OCI-LY3 (cell line): ENCODE measurements at regions not wholly inside any gene's neighbourhood (a gene's known extent, or its start where the extent isn't known, plus 50 kb on each side); places are given as distances from the start of the nearest gene placed in this dataset.
A peak's percentile ranks its signal among the peaks of the same experiment; 100 is the strongest.

Experiments
- H2AFZ ChIP-seq: fragments of 200-600, 300-600 bp; shearing (Covaris generic); 2 replicates; pipeline ENCODE4 v1.6.0; 2014; ENCODE audit warnings: antibody characterized with exemption, low read depth, low read length
- H3K27ac ChIP-seq: fragments of 200-600, 300-600 bp; sonication (generic); 2 replicates; pipeline ENCODE4 v1.5.1; 2014; ENCODE audit warnings: mild to moderate bottlenecking, low read length, moderate library complexity, mixed read lengths
- H3K27me3 ChIP-seq: fragments of 200-600, 300-600 bp; sonication (generic); 2 replicates; pipeline ENCODE4 v1.6.1; 2014; ENCODE audit warnings: low read depth, low read length, mixed read lengths
- H3K36me3 ChIP-seq: fragments of 200-600, 300-600 bp; sonication (generic); replicated peaks from 2 replicates; pipeline ENCODE3; 2014; ENCODE audit warnings: low read depth, low read length, mixed read lengths
- H3K4me1 ChIP-seq: fragments of 300-600, 200-600 bp; sonication (generic); 2 replicates; pipeline ENCODE4 v1.6.1; 2014; ENCODE audit warnings: low read length, mixed read lengths
- H3K4me2 ChIP-seq: fragments of 200-600, 300-600 bp; sonication (generic); 2 replicates; pipeline ENCODE4 v1.6.1; 2014; ENCODE audit warnings: low read length, mixed read lengths
- H3K4me3 ChIP-seq: fragments of 300-600, 200-600 bp; sonication (generic); 2 replicates; pipeline ENCODE4 v1.5.1; 2014; ENCODE audit warnings: antibody characterized with exemption, mild to moderate bottlenecking, low read length, moderate library complexity
- H3K79me2 ChIP-seq: fragments of 300-600, 200-600 bp; shearing (Covaris generic); 2 replicates; pipeline ENCODE4 v1.6.1; 2014; ENCODE audit warnings: mild to moderate bottlenecking, low read length, mixed read lengths
- H3K9ac ChIP-seq: fragments of 300-600, 200-600 bp; shearing (Covaris generic); 2 replicates; pipeline ENCODE4 v1.6.0; 2014; ENCODE audit warnings: mild to moderate bottlenecking, low read length, moderate library complexity
- H3K9me3 ChIP-seq: fragments of 200-600, 300-600 bp; shearing (Covaris generic); 2 replicates; pipeline ENCODE4 v1.6.1; 2014; ENCODE audit warnings: low read length, mixed read lengths; ENCODE audit not compliant: insufficient read depth
- H4K20me1 ChIP-seq: fragments of 200-600, 300-600 bp; sonication (generic); 2 replicates; pipeline ENCODE4 v1.6.1; 2016; ENCODE audit warnings: low read length, mixed read lengths; ENCODE audit not compliant: insufficient read depth
- CTCF ChIP-seq: fragments of 200-600, 300-600 bp; sonication (generic); IDR thresholded peaks from 2 replicates; pipeline ENCODE4 v1.5.1; 2014; ENCODE audit warnings: antibody characterized with exemption, low read length, low read depth
- EZH2phosphoT487 ChIP-seq: fragments of 200-600 bp; shearing (Covaris generic); IDR thresholded peaks from 2 replicates; pipeline ENCODE4 v1.6.1; 2018; ENCODE audit warnings: antibody characterized with exemption, mixed run types, low read depth

- H4K20me1 ChIP-seq: no peaks in the 10 kb centered on the region
- no peaks in the 10 kb centered on the region for H3K27me3 ChIP-seq
- H3K27ac ChIP-seq: no peak overlapping the region
- H3K9ac ChIP-seq: no peak overlapping the region
- TF ChIP-seq EZH2phosphoT487: no peak
- TF ChIP-seq CTCF: peak; percentile 13; the same call in 1 of the 2 replicates
- H3K79me2 ChIP-seq: no peaks in the 10 kb centered on the region
- H2AFZ ChIP-seq: no peak overlapping the region
- H3K4me1 ChIP-seq: 0 out of 2 replicates have a peak, but pooled peaks cover 4% of the 10 kb centered on the region
- H3K4me3 ChIP-seq: no peak overlapping the region
- no peaks in the 10 kb centered on the region for H3K9me3 ChIP-seq
- no peaks in the 10 kb centered on the region for H3K36me3 ChIP-seq
- H3K4me2 ChIP-seq: no peak overlapping the region
Measured at GRCh38 chr9:82492274-82492673, 503.7 kb downstream of the SPATA31D1 start.

DNA sequence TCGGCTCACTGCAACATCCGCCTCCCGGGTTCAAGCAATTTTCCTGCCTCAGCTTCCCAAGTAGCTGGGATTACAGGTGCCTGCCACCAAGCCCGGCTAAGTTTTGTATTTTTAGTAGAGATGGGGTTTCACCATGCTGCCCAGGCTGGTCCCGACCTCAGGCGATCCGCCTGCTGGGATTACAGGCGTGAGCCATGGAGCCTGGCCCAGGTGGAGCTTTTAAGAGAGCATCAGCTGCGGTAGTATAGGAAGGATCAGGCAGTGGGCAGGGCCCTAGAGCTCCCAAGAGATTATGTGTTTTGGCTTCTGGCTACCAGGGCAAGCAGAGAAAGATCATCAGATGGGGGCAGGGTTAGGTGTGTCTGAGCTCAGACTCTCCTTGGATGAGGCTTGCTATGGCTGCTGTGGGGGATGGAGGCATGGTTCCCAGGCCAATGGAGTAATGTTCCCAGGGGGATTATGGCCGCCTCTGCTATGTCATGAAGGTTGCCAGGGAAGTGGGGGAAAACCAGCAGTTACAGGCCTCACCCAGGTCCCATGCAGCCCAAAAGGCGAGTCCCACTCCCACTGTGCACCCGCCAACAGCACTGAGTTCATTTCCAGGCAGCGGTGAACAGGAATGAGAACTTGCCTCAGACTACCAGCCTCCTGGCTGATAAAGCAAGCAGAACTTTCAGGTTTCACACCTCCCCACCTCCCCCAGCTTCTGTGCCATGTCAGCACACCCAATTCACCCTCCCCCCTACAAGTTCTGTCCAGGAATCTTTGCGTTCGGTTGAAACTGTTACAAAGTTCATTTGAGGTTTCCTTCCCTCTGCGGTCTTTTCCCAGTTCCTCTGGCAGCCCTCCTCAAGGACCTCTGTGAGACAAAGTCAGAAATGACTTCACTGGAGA is 507.6 kb downstream of the SPATA31D1 start:
- no peaks in the 10 kb centered on the region for H3K36me3 ChIP-seq
- no peak overlapping the region for H3K4me2 ChIP-seq
- H3K4me1 ChIP-seq: no peaks in the 10 kb centered on the region
- no peaks in the 10 kb centered on the region for H3K79me2 ChIP-seq
- no peak overlapping the region for H3K27ac ChIP-seq
- H3K9ac ChIP-seq: no peak overlapping the region
- no peak overlapping the region for H2AFZ ChIP-seq
- no peaks in the 10 kb centered on the region for H4K20me1 ChIP-seq
- TF ChIP-seq EZH2phosphoT487 (no peak), CTCF (no peak)
- H3K4me3 ChIP-seq: no peak overlapping the region
- 0 out of 2 replicates have a peak, but pooled peaks cover 4% of the 10 kb centered on the region for H3K9me3 ChIP-seq
- H3K27me3 ChIP-seq: no peaks in the 10 kb centered on the region

DNA sequence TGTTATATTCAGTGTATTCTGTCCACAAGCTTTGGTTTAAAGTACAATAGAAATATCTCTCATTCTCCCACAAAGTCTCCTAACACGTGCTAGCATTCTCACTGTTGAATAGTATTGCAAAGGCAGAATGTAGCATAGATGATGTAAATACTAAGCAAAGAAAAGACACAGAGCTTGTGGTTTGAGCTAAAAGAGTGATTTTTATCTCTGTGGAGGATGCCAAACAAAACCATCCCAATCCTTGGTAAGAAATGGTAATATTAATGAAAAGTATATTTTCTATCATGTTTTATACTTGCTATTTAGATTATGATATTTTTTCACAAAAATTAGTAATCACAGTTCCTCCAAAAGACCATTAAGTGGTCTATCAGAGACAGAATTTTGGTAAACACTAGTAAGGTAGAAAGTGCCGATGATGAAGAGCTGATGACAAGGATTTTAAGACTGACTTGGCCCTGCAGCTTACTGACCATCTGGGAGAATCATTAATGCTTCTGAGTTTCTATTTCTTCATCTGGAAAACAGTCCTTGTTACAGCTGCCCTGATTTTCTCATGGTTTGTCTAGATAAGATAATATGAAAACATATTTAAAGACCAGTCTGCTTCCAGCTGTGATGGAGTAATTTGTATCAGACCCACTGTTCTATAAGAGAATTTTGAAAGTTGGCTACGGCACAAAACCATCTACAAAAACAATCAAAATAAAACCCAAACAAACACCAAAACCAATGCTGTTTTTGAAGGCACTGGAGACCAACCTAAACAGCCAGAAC is 510.2 kb downstream of the SPATA31D1 start:
- Histone ChIP-seq H3K79me2 (no peaks in the 10 kb centered on the region), H3K9ac (no peak overlapping the region), H2AFZ (no peak overlapping the region), H3K36me3 (no peaks in the 10 kb centered on the region), H3K27me3 (no peaks in the 10 kb centered on the region), H3K9me3 (0 out of 2 replicates have a peak, but pooled peaks cover 4% of the 10 kb centered on the region), H3K4me3 (no peak overlapping the region), H3K4me2 (no peak overlapping the region), H4K20me1 (no peaks in the 10 kb centered on the region), H3K4me1 (no peaks in the 10 kb centered on the region), H3K27ac (no peak overlapping the region)
- TF ChIP-seq EZH2phosphoT487: no peak
- no peak for TF ChIP-seq CTCF

GRCh38 chr9:82499337-82499736 is 510.8 kb downstream of the SPATA31D1 start:
- no peaks in the 10 kb centered on the region for H4K20me1 ChIP-seq
- no peak overlapping the region for H3K4me2 ChIP-seq
- no peaks in the 10 kb centered on the region for H3K36me3 ChIP-seq
- H3K4me3 ChIP-seq: no peak overlapping the region
- no peaks in the 10 kb centered on the region for H3K4me1 ChIP-seq
- 0 out of 2 replicates have a peak, but pooled peaks cover 4% of the 10 kb centered on the region for H3K9me3 ChIP-seq
- H2AFZ ChIP-seq: no peak overlapping the region
- TF ChIP-seq EZH2phosphoT487 (no peak), CTCF (no peak)
- no peaks in the 10 kb centered on the region for H3K79me2 ChIP-seq
- no peak overlapping the region for H3K9ac ChIP-seq
- no peak overlapping the region for H3K27ac ChIP-seq
- no peaks in the 10 kb centered on the region for H3K27me3 ChIP-seq
